OCI-LY3 (cell line): ENCODE measurements at regions not wholly inside any gene's neighbourhood (a gene's known extent, or its start where the extent isn't known, plus 50 kb on each side); places are given as distances from the start of the nearest gene placed in this dataset.

Experiments used
- EZH2phosphoT487 ChIP-seq: fragments of 200-600 bp; shearing (Covaris generic); IDR thresholded peaks from 2 replicates; pipeline ENCODE4 v1.6.1; 2018; ENCODE audit warnings: antibody characterized with exemption, mixed run types, low read depth
- TF ChIP-seq, protein P1 (sequence below): fragments of 200-600, 300-600 bp; sonication (generic); IDR thresholded peaks from 2 replicates; pipeline ENCODE4 v1.5.1; 2014; ENCODE audit warnings: antibody characterized with exemption, low read length, low read depth

DNA sequence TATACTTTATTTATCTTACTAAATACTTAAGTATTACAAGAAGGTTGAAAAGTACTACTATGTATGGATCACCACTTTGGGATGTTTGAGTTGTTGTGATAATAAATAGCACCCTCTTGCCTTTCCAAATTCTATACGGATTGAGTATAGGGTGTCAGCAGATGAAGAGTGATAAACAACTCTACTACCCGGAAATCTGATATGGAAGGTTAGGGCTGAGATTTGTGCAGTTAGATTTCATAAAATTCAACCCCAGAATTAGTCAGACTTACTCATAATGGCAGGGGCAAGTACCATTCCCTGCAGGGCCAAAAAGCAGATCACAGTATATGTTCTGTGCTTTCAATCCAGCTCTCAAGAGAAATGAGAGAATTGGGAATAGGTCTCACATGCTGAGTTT, 1008.9 kb upstream of the PCDH7 start:
- TF ChIP-seq, protein P1, sequence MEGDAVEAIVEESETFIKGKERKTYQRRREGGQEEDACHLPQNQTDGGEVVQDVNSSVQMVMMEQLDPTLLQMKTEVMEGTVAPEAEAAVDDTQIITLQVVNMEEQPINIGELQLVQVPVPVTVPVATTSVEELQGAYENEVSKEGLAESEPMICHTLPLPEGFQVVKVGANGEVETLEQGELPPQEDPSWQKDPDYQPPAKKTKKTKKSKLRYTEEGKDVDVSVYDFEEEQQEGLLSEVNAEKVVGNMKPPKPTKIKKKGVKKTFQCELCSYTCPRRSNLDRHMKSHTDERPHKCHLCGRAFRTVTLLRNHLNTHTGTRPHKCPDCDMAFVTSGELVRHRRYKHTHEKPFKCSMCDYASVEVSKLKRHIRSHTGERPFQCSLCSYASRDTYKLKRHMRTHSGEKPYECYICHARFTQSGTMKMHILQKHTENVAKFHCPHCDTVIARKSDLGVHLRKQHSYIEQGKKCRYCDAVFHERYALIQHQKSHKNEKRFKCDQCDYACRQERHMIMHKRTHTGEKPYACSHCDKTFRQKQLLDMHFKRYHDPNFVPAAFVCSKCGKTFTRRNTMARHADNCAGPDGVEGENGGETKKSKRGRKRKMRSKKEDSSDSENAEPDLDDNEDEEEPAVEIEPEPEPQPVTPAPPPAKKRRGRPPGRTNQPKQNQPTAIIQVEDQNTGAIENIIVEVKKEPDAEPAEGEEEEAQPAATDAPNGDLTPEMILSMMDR, result no peak
- TF ChIP-seq EZH2phosphoT487, result no peak
